CD14-positive monocyte (primary cell): ENCODE measurements at regions not wholly inside any gene's neighbourhood (a gene's known extent, or its start where the extent isn't known, plus 50 kb on each side); places are given as distances from the start of the nearest gene placed in this dataset.

Experiments used
- DNase-seq, 3 donors: peaks; one replicate each; pipeline ENCODE4 v3.0.0-alpha.2; 2011 to 2022
- H2AFZ ChIP-seq: 2 replicates; pipeline ENCODE4 v1.6.0; 2012; ENCODE audit warnings: mild to moderate bottlenecking, low read depth, low read length, inconsistent platforms; ENCODE audit not compliant: insufficient read depth, poor library complexity, severe bottlenecking
- H3K27ac ChIP-seq, 2 donors: 1 replicate in 1 of 2; 2 replicates in 1 of 2; pipeline ENCODE4 v1.5.1; 2012 to 2013; ENCODE audit warnings: low read length in 2 of 2, control low read depth in 1 of 2, inconsistent platforms in 1 of 2, low read depth in 1 of 2, mild to moderate bottlenecking in 1 of 2
- H3K27me3 ChIP-seq, 2 donors: one replicate each; pipeline versions ENCODE4 v1.6.0 to v1.6.1; 2011 to 2013; ENCODE audit warnings: low read length in 2 of 2; ENCODE audit not compliant: control insufficient read depth in 2 of 2, insufficient read depth in 2 of 2
- H3K36me3 ChIP-seq, 2 donors: replicated peaks in 1 of 2; 1 replicate in 1 of 2; 2 replicates in 1 of 2; pipeline versions ENCODE4 v1.5.1 to v1.6.1; 2012 to 2013; ENCODE audit warnings: low read length in 2 of 2, control low read depth in 1 of 2, inconsistent platforms in 1 of 2, mild to moderate bottlenecking in 1 of 2; ENCODE audit not compliant: insufficient read depth in 2 of 2, control insufficient read depth in 1 of 2
- H3K4me1 ChIP-seq, 2 donors: 1 replicate in 1 of 2; 2 replicates in 1 of 2; pipeline versions ENCODE4 v1.5.1 to v1.6.1; 2012 to 2013; ENCODE audit warnings: low read length in 2 of 2, control low read depth in 1 of 2, inconsistent platforms in 1 of 2, mild to moderate bottlenecking in 1 of 2, moderate library complexity in 1 of 2; ENCODE audit not compliant: insufficient read depth in 2 of 2, control insufficient read depth in 1 of 2
- H3K4me2 ChIP-seq: replicated peaks from 2 replicates; pipeline ENCODE3; 2012; ENCODE audit warnings: low read length, moderate library complexity, mild to moderate bottlenecking; ENCODE audit not compliant: poor library complexity, severe bottlenecking; ENCODE audit errors: extremely low read depth
- H3K4me3 ChIP-seq, 3 experiments: fragments of 200-600 bp in 1 of 3; sonication (generic) in 1 of 3; replicated peaks in 1 of 3; 1 replicate in 2 of 3; 2 replicates in 1 of 3; pipeline ENCODE4 v1.5.1; 2011 to 2013; ENCODE audit warnings: low read length in 3 of 3, mild to moderate bottlenecking in 3 of 3, control low read depth in 2 of 3, low read depth in 2 of 3, inconsistent platforms in 1 of 3, moderate library complexity in 1 of 3
- H3K79me2 ChIP-seq: 2 replicates; pipeline ENCODE4 v1.6.0; 2012; ENCODE audit warnings: mild to moderate bottlenecking, control low read depth, inconsistent platforms, low read length, moderate library complexity; ENCODE audit not compliant: insufficient read depth
- H3K9ac ChIP-seq: 2 replicates; pipeline ENCODE4 v1.6.0; 2017; ENCODE audit warnings: low read length, mild to moderate bottlenecking; ENCODE audit not compliant: insufficient read depth, poor library complexity, severe bottlenecking
- H3K9me3 ChIP-seq, 2 donors: replicated peaks in 1 of 2; 1 replicate in 1 of 2; 2 replicates in 1 of 2; pipeline versions ENCODE4 v1.5.1 to v1.6.1; 2012 to 2013; ENCODE audit warnings: low read length in 2 of 2, control low read depth in 1 of 2; ENCODE audit not compliant: control insufficient read depth in 1 of 2, insufficient read depth in 1 of 2
- H4K20me1 ChIP-seq: 2 replicates; pipeline ENCODE4 v1.6.0; 2012; ENCODE audit warnings: mild to moderate bottlenecking, low read length, control low read depth, moderate library complexity; ENCODE audit not compliant: insufficient read depth
- H3K27ac Mint-ChIP-seq, 7 donors: one replicate each; pipeline ENCODE4 v1.8.0; 2020; ENCODE audit warnings: mild to moderate bottlenecking in 7 of 7, mixed read lengths in 7 of 7, moderate library complexity in 6 of 7, inconsistent platforms in 2 of 7
- H3K27me3 Mint-ChIP-seq, 3 donors: one replicate each; pipeline ENCODE4 v1.8.0; 2021 to 2022; ENCODE audit warnings: low read depth in 3 of 3, mild to moderate bottlenecking in 3 of 3, mixed read lengths in 3 of 3, moderate library complexity in 3 of 3, inconsistent platforms in 1 of 3
- H3K36me3 Mint-ChIP-seq, 2 donors: one replicate each; pipeline ENCODE4 v1.8.0; 2020; ENCODE audit warnings: mixed read lengths in 2 of 2, inconsistent platforms in 1 of 2, mild to moderate bottlenecking in 1 of 2
- H3K4me1 Mint-ChIP-seq: one replicate; pipeline ENCODE4 v1.8.0; 2020; ENCODE audit warnings: mild to moderate bottlenecking, mixed read lengths
- H3K4me3 Mint-ChIP-seq, 2 donors: one replicate each; pipeline ENCODE4 v1.8.0; 2020; ENCODE audit warnings: mild to moderate bottlenecking in 2 of 2, mixed read lengths in 2 of 2, moderate library complexity in 1 of 2
- H3K9me3 Mint-ChIP-seq, 7 donors: one replicate each; pipeline ENCODE4 v1.8.0; 2020 to 2022; ENCODE audit warnings: mixed read lengths in 7 of 7, mild to moderate bottlenecking in 6 of 7, moderate library complexity in 6 of 7, inconsistent platforms in 2 of 7
- WGBS: methylation state at CpG from one replicate; pipeline ENCODE4 v1.1.5; 2013; ENCODE audit warnings: missing lambda C conversion rate; ENCODE audit not compliant: insufficient coverage; 5-methylcytosine and 5-hydroxymethylcytosine counted together
- intact Hi-C, 2 donors: fragments of 100-400 bp; cut with micrococcal nuclease; formaldehyde crosslinking; loops; one replicate each; pipeline versions ENCODE4 v1.15.0 to v1.15.1; 2023
- TF ChIP-seq, protein P1 (sequence below): fragments of 200-600 bp; IDR thresholded peaks from one replicate; pipeline ENCODE4 v1.8.0; 2022; ENCODE audit warnings: antibody characterized with exemption, mild to moderate bottlenecking

GRCh38 chr12:67026487-67027246 is 242.5 kb upstream of the CAND1 start:
- intact Hi-C loops: no loop called here
- H3K36me3 Mint-ChIP-seq: no peaks in the 10 kb centered on the region
- H3K9me3 Mint-ChIP-seq: peaks cover 0 to 2% (median 0%) of the 10 kb centered on the region in 7 donors
- H3K4me1 ChIP-seq: no peaks in the 10 kb centered on the region
- H2AFZ ChIP-seq: no peak overlapping the region
- no peaks in the 10 kb centered on the region for H3K4me1 Mint-ChIP-seq
- no peak overlapping the region for H3K27ac Mint-ChIP-seq
- H3K27ac ChIP-seq: no peak overlapping the region
- no peak overlapping the region for H3K4me3 Mint-ChIP-seq
- no peaks in the 10 kb centered on the region for H3K36me3 ChIP-seq
- H3K79me2 ChIP-seq: no peaks in the 10 kb centered on the region
- no peak overlapping the region for H3K4me2 ChIP-seq
- no peak overlapping the region for H3K9ac ChIP-seq
- TF ChIP-seq, protein P1, sequence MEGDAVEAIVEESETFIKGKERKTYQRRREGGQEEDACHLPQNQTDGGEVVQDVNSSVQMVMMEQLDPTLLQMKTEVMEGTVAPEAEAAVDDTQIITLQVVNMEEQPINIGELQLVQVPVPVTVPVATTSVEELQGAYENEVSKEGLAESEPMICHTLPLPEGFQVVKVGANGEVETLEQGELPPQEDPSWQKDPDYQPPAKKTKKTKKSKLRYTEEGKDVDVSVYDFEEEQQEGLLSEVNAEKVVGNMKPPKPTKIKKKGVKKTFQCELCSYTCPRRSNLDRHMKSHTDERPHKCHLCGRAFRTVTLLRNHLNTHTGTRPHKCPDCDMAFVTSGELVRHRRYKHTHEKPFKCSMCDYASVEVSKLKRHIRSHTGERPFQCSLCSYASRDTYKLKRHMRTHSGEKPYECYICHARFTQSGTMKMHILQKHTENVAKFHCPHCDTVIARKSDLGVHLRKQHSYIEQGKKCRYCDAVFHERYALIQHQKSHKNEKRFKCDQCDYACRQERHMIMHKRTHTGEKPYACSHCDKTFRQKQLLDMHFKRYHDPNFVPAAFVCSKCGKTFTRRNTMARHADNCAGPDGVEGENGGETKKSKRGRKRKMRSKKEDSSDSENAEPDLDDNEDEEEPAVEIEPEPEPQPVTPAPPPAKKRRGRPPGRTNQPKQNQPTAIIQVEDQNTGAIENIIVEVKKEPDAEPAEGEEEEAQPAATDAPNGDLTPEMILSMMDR: no peak
- no peak for DNase-seq
- H3K9me3 ChIP-seq: no peaks in the 10 kb centered on the region
- H3K4me3 ChIP-seq: no peak overlapping the region
- H3K27me3 ChIP-seq: no peaks in the 10 kb centered on the region
- H4K20me1 ChIP-seq: no peaks in the 10 kb centered on the region
- no CpG with 5 or more reads among the region's 5 CpGs for WGBS
- H3K27me3 Mint-ChIP-seq: peaks cover 0 to 5% (median 2%) of the 10 kb centered on the region in 3 donors

DNA sequence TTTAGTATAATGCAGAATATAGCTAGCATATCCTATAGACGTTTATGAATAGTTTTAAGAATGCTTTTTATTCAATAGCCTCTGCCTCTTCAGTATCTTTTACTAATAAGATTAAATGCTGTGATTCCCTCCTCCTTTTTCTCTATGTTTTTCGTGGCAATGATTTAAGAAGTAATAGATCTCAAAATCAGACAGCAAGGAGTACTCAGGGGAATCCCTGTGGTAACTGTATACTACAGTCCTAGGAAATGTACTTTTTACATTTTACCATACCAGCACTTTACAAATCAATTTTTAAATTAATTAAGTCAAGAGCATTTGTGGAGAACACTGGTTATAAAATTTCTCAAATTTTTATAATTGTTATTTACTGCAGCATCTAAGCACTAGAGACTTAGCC is 240.6 kb upstream of the CAND1 start:
- Histone ChIP-seq H3K4me1 (no peaks in the 10 kb centered on the region), H3K27me3 (no peaks in the 10 kb centered on the region), H3K9ac (no peak overlapping the region), H3K4me3 (no peak overlapping the region), H3K36me3 (no peaks in the 10 kb centered on the region), H3K9me3 (no peaks in the 10 kb centered on the region), H4K20me1 (no peaks in the 10 kb centered on the region), H3K27ac (no peak overlapping the region), H3K4me2 (no peak overlapping the region), H2AFZ (no peak overlapping the region), H3K79me2 (no peaks in the 10 kb centered on the region)
- no peak for DNase-seq
- peaks cover 0 to 2% (median 0%) of the 10 kb centered on the region in 7 donors for H3K9me3 Mint-ChIP-seq
- TF ChIP-seq, protein P1: no peak
- no peak overlapping the region for H3K4me3 Mint-ChIP-seq
- peaks cover 2% of the 10 kb centered on the region in 3 donors for H3K27me3 Mint-ChIP-seq
- no peaks in the 10 kb centered on the region for H3K4me1 Mint-ChIP-seq
- no peaks in the 10 kb centered on the region for H3K36me3 Mint-ChIP-seq
- H3K27ac Mint-ChIP-seq: no peak overlapping the region
- intact Hi-C loops: no loop called here
- WGBS: no CpG with 5 or more reads among the region's 2 CpGs
